ENCODE measurements at regions not wholly inside any gene's neighbourhood (a gene's known extent, or its start where the extent isn't known, plus 50 kb on each side); places are given as distances from the start of the nearest gene placed in this dataset.

- no peak for DNase-seq
- intact Hi-C loops (cut with DNase I) = no loop called here
- H3K36me3 ChIP-seq = no peaks in the 10 kb centered on the region
- TF ChIP-seq, protein P1, sequence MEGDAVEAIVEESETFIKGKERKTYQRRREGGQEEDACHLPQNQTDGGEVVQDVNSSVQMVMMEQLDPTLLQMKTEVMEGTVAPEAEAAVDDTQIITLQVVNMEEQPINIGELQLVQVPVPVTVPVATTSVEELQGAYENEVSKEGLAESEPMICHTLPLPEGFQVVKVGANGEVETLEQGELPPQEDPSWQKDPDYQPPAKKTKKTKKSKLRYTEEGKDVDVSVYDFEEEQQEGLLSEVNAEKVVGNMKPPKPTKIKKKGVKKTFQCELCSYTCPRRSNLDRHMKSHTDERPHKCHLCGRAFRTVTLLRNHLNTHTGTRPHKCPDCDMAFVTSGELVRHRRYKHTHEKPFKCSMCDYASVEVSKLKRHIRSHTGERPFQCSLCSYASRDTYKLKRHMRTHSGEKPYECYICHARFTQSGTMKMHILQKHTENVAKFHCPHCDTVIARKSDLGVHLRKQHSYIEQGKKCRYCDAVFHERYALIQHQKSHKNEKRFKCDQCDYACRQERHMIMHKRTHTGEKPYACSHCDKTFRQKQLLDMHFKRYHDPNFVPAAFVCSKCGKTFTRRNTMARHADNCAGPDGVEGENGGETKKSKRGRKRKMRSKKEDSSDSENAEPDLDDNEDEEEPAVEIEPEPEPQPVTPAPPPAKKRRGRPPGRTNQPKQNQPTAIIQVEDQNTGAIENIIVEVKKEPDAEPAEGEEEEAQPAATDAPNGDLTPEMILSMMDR (IDR thresholded peaks at IDR 0.05) = no peak
- no peak for TF ChIP-seq POLR2A (IDR thresholded peaks at IDR 0.05)
- H3K27ac ChIP-seq = peak overlapping the region in 1 of 3 donors; percentile 6
- H3K9me3 ChIP-seq = no peaks in the 10 kb centered on the region
- no peaks in the 10 kb centered on the region for H3K27me3 ChIP-seq
- no peak overlapping the region for H3K4me3 ChIP-seq (replicated peaks in 1 of 3)
- WGBS, 2 donors = 42 to 53% methylated on average over 5 of the region's 5 CpGs
- peaks cover 12 to 18% of the 10 kb centered on the region in 2 donors for H3K4me1 ChIP-seq
These were observed 134.8 kb upstream of the DPT start for GRCh38 chr1:168863772-168864171.

- no peak for DNase-seq
- Histone ChIP-seq H3K27me3 (no peaks in the 10 kb centered on the region), H3K36me3 (no peaks in the 10 kb centered on the region), H3K27ac (peak overlapping the region in 1 of 3 donors; percentile 6), H3K4me1 (peaks cover 12 to 18% of the 10 kb centered on the region in 2 donors), H3K9me3 (no peaks in the 10 kb centered on the region), H3K4me3 (replicated peaks in 1 of 3) (no peak overlapping the region)
- intact Hi-C loops (cut with DNase I) = no loop called here
- TF ChIP-seq POLR2A (IDR thresholded peaks at IDR 0.05) = no peak
- TF ChIP-seq, protein P1 (IDR thresholded peaks at IDR 0.05) = no peak
These were observed 135.3 kb upstream of the DPT start for GRCh38 chr1:168864266-168864665.

DNA sequence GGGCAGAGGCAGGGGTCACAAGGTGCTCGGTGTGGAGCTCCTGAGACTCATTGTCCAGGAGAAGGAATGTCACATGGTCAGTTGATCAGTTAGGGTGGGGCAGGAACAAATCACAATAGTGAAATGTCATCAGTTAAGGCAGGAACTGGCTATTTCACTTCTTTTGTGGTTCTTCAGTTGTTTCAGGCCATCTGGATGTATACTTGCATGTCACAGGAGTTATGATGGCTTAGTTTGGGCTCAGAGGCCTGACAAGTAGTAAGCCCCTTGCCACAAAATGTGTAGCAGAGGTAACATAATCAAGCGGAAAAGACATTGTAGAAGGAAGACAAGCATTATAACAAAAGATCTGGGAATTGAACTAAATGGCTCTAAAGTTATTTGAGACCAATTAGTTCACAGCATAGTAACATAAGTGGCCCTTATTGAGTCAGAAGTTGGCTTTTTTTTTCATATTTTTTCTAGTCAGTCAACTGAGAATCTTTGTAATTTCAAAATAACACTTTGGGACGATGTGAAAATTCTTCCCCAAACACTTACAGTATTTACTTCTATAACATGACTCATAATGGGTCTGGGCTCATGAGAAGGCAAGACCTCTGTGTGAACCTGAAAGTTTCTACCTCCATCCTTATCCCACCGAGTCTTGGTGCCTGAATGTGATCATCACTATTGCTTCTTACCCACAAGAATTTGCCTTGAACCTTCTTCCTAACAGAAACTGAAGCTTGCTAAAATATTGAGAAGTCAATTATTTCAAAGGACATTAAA, 137.0 kb upstream of the DPT start:
- WGBS, 2 donors = 72 to 94% methylated on average over 4 of the region's 4 CpGs
- H3K9me3 ChIP-seq = no peaks in the 10 kb centered on the region
- H3K27ac ChIP-seq = no peak overlapping the region

DNA sequence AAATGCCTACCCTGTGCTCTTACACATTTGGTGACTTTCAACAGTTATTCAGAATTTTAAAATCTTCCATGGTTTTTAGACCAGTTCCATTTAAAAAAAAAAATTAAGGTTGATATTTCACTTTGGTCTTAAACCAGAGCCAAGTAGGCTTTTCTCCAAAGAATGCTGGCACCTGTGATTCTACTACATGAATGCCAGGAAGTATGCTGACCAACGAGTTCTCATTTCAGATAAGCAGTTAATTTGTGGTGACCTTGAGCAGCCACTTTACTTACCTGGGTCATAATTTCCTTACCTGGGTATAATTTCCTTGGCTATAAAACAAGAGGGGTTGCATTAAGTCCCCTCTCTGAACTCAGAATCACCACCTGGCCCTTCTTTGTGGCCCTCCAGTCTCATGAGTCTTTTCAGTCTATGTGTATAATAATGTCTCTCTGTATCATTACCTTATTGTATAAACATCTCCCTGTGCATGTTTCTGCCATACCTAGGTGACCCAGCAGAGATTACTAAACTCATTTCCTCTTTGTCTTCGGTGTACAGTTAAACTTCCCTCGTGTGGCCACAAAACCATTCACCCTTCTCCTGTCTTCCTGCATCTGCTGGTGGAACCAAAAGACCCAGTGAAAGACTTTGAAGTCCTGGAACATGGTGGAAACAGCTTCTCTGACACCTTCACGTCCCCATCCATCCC, 139.1 kb upstream of the DPT start:
- peaks cover 12 to 14% of the 10 kb centered on the region in 2 donors for H3K4me1 ChIP-seq
- H3K36me3 ChIP-seq = no peaks in the 10 kb centered on the region
- no peak for TF ChIP-seq POLR2A (IDR thresholded peaks at IDR 0.05)
- TF ChIP-seq, protein P1 (IDR thresholded peaks at IDR 0.05) = no peak
- H3K4me3 ChIP-seq (replicated peaks in 1 of 3) = no peak overlapping the region
- no peaks in the 10 kb centered on the region for H3K9me3 ChIP-seq
- WGBS, 2 donors = 60 to 62% methylated on average over 4 of the region's 4 CpGs
- no peaks in the 10 kb centered on the region for H3K27me3 ChIP-seq
- H3K27ac ChIP-seq = peak overlapping the region; percentile 47 to 83 (median 75)
- intact Hi-C loops (cut with DNase I) = no loop called here
- peak; percentile 35 to 42 for DNase-seq

More for the DNA sequence above, 137.0 kb upstream of the DPT start:
- intact Hi-C loops (cut with DNase I) = no loop called here
- H3K36me3 ChIP-seq = no peaks in the 10 kb centered on the region
- TF ChIP-seq, protein P1 (IDR thresholded peaks at IDR 0.05) = no peak
- TF ChIP-seq POLR2A (IDR thresholded peaks at IDR 0.05) = no peak
- peaks cover 12 to 18% of the 10 kb centered on the region in 2 donors for H3K4me1 ChIP-seq
- H3K4me3 ChIP-seq (replicated peaks in 1 of 3) = no peak overlapping the region
- H3K27me3 ChIP-seq = no peaks in the 10 kb centered on the region
- DNase-seq = no peak

DNA sequence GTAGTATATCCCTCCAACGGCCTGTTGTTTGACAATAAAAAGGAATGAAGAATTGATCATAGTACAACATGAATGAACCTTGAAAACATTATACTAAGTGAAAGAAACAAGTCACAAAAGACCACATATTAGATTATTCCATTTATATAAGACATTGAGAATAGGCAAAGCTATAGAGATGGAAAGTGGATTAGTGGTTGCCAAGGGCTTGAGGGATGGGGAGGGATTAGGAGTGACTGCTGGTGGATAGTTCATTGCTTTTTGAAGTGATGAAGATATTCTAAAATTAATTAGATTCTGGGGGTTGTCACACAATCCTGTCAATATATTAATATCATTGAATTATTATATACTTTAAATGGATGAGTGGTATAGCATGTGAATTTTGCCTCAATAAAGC, 142.5 kb upstream of the DPT start:
- no peak overlapping the region for H3K4me3 ChIP-seq (replicated peaks in 1 of 3)
- H3K36me3 ChIP-seq = no peaks in the 10 kb centered on the region
- H3K27me3 ChIP-seq = no peaks in the 10 kb centered on the region
- peaks cover 11 to 12% of the 10 kb centered on the region in 2 donors for H3K4me1 ChIP-seq
- no peak for DNase-seq
- no peak for TF ChIP-seq POLR2A (IDR thresholded peaks at IDR 0.05)
- TF ChIP-seq, protein P1 (IDR thresholded peaks at IDR 0.05) = no peak
- intact Hi-C loops (cut with DNase I) = no loop called here
- no peaks in the 10 kb centered on the region for H3K9me3 ChIP-seq
- no peak overlapping the region for H3K27ac ChIP-seq
- WGBS, 2 donors = 93 to 98% methylated on average over 1 of the region's 1 CpG
